Activated T-cell treated with anti-CD3 and anti-CD28 coated beads for 4 hours (primary cell): ENCODE measurements at regions not wholly inside any gene's neighbourhood (a gene's known extent, or its start where the extent isn't known, plus 50 kb on each side); places are given as distances from the start of the nearest gene placed in this dataset.

ENCODE experiments used
- DNase-seq: peaks from one replicate; pipeline ENCODE4 v3.0.0-alpha.2; 2020

GRCh38 chr1:168386492-168386891 lies 105.8 kb downstream of the TBX19 start:
- no peak for DNase-seq

- no peak for DNase-seq
Measured at GRCh38 chr1:168381850-168382249, 101.2 kb downstream of the TBX19 start.

GRCh38 chr1:168380945-168381344 lies 100.3 kb downstream of the TBX19 start:
- DNase-seq = no peak

GRCh38 chr1:168379104-168379860 lies 98.6 kb downstream of the TBX19 start:
- no peak for DNase-seq

- DNase-seq = no peak
Measured at GRCh38 chr1:168375566-168376300, 95.1 kb downstream of the TBX19 start.

GRCh38 chr1:168374566-168374965 lies 93.9 kb downstream of the TBX19 start:
- DNase-seq = no peak

GRCh38 chr1:168373869-168374268 lies 93.2 kb downstream of the TBX19 start:
- DNase-seq = no peak

GRCh38 chr1:168372861-168373371 lies 92.2 kb downstream of the TBX19 start:
- DNase-seq = no peak

- no peak for DNase-seq
Measured at GRCh38 chr1:168372307-168372706, 91.6 kb downstream of the TBX19 start.

GRCh38 chr1:168371477-168371876 lies 90.8 kb downstream of the TBX19 start:
- DNase-seq = no peak

GRCh38 chr1:168370586-168370985 lies 89.9 kb downstream of the TBX19 start:
- no peak for DNase-seq

GRCh38 chr1:168369655-168370054 lies 89.0 kb downstream of the TBX19 start:
- no peak for DNase-seq

- DNase-seq = no peak
Measured at GRCh38 chr1:168368131-168368530, 87.5 kb downstream of the TBX19 start.

- DNase-seq = no peak
Measured at GRCh38 chr1:168365719-168366479, 85.2 kb downstream of the TBX19 start.
